ENCODE measurements at regions not wholly inside any gene's neighbourhood (a gene's known extent, or its start where the extent isn't known, plus 50 kb on each side); places are given as distances from the start of the nearest gene placed in this dataset.

- DNase-seq (ENCODE audit: low read depth in 2 of 2, low spot score in 1 of 2), result no peak
Observed at GRCh38 chr2:217057773-217058172, 197.9 kb upstream of the TNP1 start.

DNA sequence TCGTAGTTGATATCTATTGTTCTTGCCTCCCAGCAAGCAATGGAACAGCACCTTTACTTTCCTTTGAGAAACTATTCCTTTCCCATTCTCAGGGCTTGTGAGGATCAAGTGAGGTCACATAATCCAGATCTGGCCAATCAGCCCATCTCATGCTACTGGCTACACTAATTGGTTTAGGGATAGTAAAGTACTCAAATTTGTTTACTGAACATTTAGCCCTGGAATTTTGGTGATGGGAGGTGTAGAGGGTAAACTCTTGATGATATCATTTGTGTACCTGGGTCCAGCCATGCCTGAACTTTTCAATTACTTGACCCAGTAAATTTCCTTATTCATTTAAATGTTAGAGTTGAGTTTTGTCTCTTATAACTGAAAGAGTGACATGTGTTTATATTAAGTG, 195.8 kb upstream of the TNP1 start:
- no peak for DNase-seq (ENCODE audit: low read depth in 2 of 2, low spot score in 1 of 2)

- DNase-seq (ENCODE audit: low read depth in 2 of 2, low spot score in 1 of 2), result no peak
Observed at GRCh38 chr2:217054791-217055190, 194.9 kb upstream of the TNP1 start.

DNA sequence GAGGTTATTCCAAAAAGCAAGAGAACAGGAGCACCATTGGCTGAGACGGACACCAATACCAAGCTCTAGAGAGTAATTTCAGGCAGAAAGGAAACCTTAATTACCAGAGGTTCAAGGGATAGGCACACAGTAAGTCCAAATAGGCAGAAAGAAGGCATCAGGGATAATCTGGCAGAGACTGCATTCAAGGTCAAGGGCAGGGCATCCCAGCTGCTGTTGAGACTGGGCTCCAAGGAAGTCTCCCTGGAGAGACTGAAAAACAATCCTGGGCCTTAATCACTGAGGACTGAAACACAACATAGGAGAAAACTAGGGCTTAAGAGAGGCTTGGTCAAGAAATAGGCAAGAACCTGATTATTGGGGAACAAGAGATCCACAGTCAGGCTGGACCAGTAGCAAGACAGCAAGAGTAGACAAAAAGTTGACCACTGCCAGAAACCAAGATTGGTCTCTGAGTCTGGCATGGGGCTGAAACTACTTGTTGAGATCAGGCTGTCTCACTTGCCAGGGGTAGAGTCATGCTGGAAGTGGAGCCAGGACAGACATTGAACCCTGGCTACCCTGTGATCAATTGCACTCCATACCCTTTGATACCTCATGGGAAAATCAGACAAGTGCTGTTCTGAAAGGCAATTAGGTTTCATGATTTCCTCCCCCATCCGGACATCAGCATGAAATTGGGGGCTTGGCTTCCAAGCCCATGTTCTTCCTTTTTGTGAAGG, 193.2 kb upstream of the TNP1 start:
- no peak for DNase-seq (ENCODE audit: low read depth in 2 of 2, low spot score in 1 of 2)

- no peak for DNase-seq (ENCODE audit: low read depth in 2 of 2, low spot score in 1 of 2)
Observed at GRCh38 chr2:217051416-217051815, 191.6 kb upstream of the TNP1 start.

GRCh38 chr2:217049956-217050355, 190.1 kb upstream of the TNP1 start:
- no peak for DNase-seq (ENCODE audit: low read depth in 2 of 2, low spot score in 1 of 2)

- no peak for DNase-seq (ENCODE audit: low read depth in 2 of 2, low spot score in 1 of 2)
Observed at GRCh38 chr2:217049422-217049821, 189.6 kb upstream of the TNP1 start.

DNA sequence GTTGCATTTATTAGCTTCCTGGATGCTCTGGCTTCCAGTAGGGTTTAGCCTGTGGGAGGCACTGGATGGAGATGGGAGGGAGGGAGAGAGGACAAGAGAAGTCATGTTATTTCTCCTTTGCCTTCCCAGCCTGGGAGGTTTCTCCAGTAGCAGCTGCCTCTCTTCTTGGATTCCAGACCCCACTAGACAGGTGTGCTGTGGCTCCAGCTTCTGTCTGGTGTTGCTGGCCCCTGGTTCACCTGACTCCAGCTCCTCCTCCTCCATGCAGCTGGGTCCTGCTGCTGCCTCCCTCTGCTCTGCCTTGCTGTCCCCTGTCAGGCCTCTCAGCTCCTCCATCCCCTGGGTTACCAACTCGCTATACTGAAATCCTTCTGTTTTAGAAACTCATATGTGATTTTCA, 188.9 kb upstream of the TNP1 start:
- DNase-seq (ENCODE audit: low read depth in 2 of 2, low spot score in 1 of 2), result no peak

GRCh38 chr2:217047631-217048030, 187.8 kb upstream of the TNP1 start:
- no peak for DNase-seq (ENCODE audit: low read depth in 2 of 2, low spot score in 1 of 2)

DNA sequence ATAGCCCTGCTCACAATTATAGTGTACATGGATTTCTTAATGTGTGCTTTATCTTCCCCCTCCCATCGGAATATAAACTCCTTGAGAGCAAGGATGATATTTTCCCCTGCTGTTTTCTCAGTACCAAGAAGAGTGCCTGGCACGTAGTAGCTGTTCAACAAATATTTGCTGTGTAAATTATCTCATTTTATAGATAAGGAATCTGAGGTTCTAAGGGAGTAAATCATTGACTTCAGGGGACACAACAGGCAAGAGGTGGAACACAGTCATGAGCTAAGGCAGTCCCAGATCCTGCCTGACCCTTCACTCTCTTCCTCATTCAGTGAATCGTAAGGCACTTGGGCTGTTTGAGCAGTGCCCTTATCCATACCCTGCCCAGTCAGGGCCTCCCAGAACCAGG, 187.3 kb upstream of the TNP1 start:
- DNase-seq (ENCODE audit: low read depth in 2 of 2, low spot score in 1 of 2), result no peak

GRCh38 chr2:217045700-217046475, 186.0 kb upstream of the TNP1 start:
- DNase-seq (ENCODE audit: low read depth in 2 of 2, low spot score in 1 of 2), result no peak

GRCh38 chr2:217040099-217040498, 180.2 kb upstream of the TNP1 start:
- no peak for DNase-seq (ENCODE audit: low read depth in 2 of 2, low spot score in 1 of 2)

GRCh38 chr2:217038001-217038400, 178.1 kb upstream of the TNP1 start:
- DNase-seq (ENCODE audit: low read depth in 2 of 2, low spot score in 1 of 2), result no peak

DNA sequence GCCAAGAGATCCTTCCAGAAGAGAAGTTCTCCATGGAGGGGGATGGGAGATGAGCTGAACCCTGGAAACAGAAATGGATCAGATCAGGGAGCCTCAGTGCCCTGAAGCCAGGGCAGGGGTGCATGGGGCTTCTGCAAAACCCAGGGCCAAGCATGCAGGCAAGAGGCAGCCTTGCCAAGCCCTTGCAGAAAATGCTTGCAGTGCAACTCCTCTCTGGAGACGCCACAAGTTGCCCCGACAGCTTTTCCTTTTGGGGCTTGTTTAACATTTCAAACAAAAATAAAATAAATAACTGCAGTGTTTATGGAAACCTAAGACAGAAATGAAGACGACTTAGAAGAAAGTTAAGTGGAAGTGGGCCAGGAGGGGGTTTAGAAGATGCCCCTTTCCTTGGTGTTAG, 177.5 kb upstream of the TNP1 start:
- no peak for DNase-seq (ENCODE audit: low read depth in 2 of 2, low spot score in 1 of 2)

DNA sequence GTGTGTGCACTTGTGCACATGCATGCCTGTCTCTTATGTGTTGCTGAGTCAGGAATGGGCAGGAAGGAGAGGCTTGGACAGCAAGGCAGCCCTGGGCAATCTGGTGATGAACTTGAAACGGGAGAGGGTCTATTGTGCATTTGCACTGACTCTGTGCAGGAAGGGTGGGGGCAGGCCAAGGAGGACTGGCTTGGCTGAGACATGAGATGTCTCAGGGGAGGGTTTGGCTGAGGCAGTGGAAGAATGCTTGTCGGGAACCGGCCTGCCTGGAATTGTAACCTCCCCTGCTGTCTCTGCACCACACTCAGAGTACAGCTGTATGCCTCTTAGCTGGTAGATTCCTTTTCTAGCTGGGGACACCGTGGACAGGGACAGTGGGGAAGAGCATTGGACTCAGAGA, 176.1 kb upstream of the TNP1 start:
- no peak for DNase-seq (ENCODE audit: low read depth in 2 of 2, low spot score in 1 of 2)

GRCh38 chr2:217033186-217033585, 173.3 kb upstream of the TNP1 start:
- no peak for DNase-seq (ENCODE audit: low read depth in 2 of 2, low spot score in 1 of 2)

GRCh38 chr2:217031445-217031844, 171.6 kb upstream of the TNP1 start:
- no peak for DNase-seq (ENCODE audit: low read depth in 2 of 2, low spot score in 1 of 2)

DNA sequence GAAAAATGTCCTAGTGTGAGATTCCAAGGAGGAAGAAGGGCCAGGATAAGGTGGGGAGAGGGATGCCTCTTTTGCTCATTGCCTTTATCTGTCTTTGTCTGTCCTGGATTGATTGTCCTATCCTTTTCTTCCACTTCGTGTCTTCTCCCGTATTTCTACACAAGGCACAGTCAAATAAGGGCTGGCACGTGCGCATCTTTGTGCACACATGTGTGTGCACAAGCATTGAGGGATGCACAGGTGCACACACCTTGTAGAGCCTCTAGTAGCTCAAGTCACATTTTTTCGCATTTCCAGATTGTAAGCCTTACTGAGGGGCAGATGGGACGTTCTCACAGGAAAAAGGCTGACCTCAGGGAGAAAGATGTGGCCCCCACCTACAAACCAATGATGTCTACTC, 170.2 kb upstream of the TNP1 start:
- no peak for DNase-seq (ENCODE audit: low read depth in 2 of 2, low spot score in 1 of 2)

DNA sequence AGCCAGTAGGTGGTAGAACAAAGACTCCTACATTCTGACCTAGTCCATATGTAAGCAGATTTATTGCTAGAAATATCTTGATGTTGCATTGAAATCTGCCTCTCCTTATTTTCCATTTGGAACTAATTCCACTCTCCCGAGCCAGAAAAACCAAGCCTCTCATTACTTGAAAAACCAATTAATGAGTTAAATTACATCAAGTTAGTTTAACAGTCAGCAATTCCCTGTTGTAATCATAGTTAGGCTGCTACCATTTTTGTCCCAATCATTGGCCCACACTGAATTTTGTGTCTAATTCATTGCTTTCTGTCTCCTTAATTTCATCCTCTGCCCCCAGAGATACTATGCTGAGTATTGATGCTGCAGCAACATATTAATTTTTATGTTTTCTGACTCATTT, 168.3 kb upstream of the TNP1 start:
- DNase-seq (ENCODE audit: low read depth in 2 of 2, low spot score in 1 of 2), result no peak

GRCh38 chr2:217027414-217027813, 167.6 kb upstream of the TNP1 start:
- no peak for DNase-seq (ENCODE audit: low read depth in 2 of 2, low spot score in 1 of 2)

- no peak for DNase-seq (ENCODE audit: low read depth in 2 of 2, low spot score in 1 of 2)
Observed at GRCh38 chr2:217026569-217026968, 166.7 kb upstream of the TNP1 start.

DNA sequence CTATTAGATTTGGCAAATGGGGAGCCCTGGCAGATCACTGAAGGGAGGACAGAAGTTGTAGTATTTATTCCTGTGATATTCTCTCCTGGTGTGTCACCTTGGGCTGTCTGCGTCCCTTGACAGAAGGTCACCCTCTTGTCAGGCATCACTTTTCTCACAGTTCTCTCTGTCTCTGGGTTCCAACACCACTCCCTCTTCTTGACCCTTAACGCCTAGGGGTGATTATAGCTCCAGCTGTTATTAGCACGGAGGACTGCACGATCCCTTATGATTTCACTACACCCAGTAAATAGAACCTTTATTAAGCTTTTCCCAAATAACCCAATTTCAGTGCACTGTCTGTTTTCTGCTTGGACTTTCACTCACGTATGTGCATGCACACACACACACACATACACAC, 166.3 kb upstream of the TNP1 start:
- DNase-seq (ENCODE audit: low read depth in 2 of 2, low spot score in 1 of 2), result no peak

- DNase-seq (ENCODE audit: low read depth in 2 of 2, low spot score in 1 of 2), result no peak
Observed at GRCh38 chr2:217023611-217024010, 163.7 kb upstream of the TNP1 start.

Data from stimulated activated CD8-positive, alpha-beta memory T cell treated with anti-CD3 and anti-CD28 coated beads, Interleukin-4, amount 100 ng/mL, for 1 hour (primary cell).